HG02588 (cell line): ENCODE measurements at regions not wholly inside any gene's neighbourhood (a gene's known extent, or its start where the extent isn't known, plus 50 kb on each side); places are given as distances from the start of the nearest gene placed in this dataset.
"Not testable (repeated sequence)": the region's sequence is repeated elsewhere in the genome, so short reads cannot be mapped to it uniquely, and the experiment has no call there.

Experiments
- ATAC-seq: cut with Tn5 transposase; IDR thresholded peaks from one replicate; pipeline ENCODE4 v1.9.1; 2021; ENCODE audit warnings: mild to moderate bottlenecking, moderate library complexity; ENCODE audit not compliant: unreplicated experiment

DNA sequence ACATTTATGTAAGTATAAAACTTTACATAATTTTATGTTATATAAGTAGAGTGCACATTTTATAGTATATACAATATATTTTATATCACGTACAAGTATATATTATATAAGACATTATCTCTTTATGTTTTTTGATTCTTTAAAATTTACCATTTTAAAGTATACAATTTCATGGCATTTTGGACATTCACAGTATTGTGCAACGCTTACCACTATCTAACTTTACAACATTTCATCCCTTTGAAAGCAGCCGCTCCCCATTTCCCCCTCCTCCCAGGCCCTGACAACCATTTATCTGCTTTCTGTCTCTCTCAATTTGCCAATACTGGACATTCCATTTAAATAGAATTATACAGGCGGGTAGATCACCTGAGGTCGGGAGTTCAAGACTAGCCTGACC is 512.5 kb downstream of the TSN start:
- no peak for ATAC-seq

- ATAC-seq: no peak
Measured at GRCh38 chr2:122273785-122274419, 518.5 kb downstream of the TSN start.

GRCh38 chr2:122277956-122278355 is 522.5 kb downstream of the TSN start:
- ATAC-seq: no peak

DNA sequence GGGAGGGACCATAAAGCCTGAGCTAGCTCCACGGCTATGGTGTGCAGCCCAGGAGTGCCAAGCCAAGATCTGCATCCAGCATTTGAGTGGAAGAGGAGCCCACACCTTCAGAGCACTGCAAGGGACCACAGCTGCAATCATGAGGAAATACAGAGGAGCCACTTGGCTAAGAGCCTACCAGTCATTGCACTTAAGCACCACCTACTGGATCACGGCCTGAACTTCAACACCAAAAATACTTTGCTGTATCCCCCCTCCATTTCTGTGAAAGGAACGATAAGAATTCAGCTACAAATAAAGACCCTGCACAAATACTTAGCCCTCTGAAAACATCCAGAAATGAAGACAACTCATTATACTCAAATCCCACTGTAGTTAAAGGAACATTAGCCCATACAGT is 545.3 kb downstream of the TSN start:
- no peak for ATAC-seq

DNA sequence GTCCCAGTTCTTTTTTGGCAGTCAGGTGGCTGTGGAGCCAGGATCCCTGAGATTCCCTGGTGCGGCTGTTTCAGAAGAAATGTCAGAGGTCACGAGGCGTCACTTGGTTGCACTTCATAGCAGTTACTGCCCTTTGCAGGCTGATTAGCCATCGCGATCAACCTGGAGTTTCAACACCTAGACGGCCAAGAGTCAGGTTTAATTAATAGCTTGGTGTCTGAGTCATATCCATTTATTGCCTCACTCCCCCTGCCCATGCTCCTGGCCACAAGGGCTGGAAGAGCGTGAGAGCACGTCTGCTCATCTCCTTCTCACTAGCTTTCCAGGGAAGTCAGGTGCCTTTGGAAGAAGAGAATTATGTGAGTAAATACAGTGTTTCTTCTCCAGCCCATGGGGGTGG is 552.3 kb downstream of the TSN start:
- no peak for ATAC-seq

- no peak for ATAC-seq
Measured at GRCh38 chr2:122315306-122315705, 559.9 kb downstream of the TSN start.

DNA sequence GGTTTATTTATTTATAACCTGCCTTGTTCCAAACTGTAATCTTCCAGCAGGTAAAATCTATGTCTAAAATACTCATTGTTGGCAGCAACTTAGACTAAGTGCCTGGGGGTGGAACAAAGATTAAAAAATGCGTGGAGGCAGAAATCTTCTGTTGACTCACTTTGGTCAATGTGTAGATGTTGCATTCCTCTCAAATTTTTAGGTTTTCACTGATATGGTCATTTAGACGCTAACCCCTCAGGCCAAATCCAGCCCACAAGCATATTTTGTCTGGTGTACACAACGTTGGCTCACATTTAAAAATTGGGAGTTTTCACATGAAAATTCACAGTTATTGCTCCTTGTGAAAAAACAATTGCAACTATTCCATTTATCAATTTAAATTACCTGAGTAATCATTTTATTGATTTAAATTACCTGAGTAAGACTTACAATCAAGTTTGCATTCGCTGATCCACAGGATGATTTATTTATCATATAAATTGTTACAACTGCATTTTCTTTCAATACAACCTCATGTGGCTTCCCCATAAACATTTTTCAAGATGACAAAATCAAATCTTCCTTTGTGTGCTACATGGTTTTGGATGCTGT is 564.2 kb downstream of the TSN start:
- no peak for ATAC-seq

DNA sequence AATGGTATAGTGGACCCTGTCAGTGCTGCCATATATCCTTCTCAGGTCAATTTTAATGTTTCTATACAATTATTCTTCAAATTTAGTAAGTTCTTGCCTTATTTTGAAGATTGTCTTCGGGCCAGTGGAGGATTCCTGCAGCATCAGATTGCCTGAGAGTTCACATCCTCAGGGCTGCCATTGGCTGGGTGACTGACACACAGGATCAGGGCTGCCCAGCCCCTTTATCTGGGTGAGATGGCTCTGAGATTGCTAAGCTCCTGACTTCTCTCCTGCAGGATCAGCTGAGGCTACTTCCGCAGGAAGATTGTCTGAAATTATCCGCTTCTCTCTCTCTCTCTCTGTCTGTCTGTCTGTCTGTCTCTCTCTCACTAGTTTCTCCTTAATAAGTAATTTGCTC is 567.4 kb downstream of the TSN start:
- ATAC-seq: no peak

- ATAC-seq: peak; percentile 58
Measured at GRCh38 chr2:122323927-122324326, 568.5 kb downstream of the TSN start.

DNA sequence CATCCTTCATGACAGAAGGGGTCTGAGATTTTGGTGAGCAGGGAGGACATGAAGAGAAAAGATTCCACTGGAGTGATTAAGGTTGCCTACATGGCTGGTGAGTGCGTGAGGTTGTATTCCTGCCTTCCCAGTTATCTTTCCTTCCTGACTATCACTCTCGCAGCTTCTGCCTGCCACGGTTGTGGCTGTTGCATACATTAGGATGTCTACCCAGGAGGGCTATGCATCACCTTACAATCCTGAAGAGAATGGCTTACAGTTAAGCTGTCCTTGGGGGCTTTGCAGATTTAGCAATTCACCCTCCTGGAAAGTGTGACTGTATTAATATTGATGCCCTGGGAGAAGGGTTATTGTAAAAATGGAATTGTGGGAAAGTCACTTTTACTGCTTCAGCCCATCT is 571.0 kb downstream of the TSN start:
- ATAC-seq: no peak

DNA sequence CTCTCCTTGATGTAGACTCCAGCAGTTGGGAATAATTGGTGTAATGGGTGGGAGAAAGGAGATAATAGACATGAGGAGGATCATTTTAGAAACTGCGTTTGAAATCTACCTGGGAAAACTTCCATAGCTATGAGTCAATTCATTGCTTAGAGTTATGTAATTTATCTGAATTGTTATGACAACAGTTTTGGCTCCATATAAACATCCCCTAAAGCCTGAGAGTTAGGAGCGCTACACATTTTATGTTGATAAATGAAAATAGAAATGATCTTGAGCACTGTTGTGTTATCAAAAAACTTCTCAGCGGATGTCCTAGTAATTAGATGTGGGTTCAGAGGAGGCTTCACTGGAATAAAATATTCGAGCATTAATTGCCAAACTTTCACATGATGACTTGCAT is 573.4 kb downstream of the TSN start:
- ATAC-seq: no peak

- no peak for ATAC-seq
Measured at GRCh38 chr2:122329278-122329677, 573.8 kb downstream of the TSN start.

DNA sequence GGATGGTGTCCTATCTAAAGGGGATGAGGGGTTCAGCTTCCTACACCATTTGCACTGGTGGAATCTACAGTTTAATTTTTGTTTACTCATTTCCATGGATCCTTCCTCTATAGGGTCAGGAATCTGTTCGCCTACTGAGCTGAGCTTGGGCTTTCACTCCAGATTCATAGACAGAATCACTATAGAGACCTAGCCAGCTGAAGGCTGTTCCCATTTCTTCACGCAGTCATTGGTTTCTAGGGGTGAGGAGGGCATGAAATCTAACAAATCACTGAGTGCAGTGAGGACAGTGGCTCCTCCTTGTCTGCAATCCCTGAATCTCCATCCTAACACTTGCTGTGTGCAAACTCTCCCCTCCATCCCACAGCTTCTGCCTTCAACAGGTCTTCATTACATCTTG is 578.5 kb downstream of the TSN start:
- ATAC-seq: no peak

DNA sequence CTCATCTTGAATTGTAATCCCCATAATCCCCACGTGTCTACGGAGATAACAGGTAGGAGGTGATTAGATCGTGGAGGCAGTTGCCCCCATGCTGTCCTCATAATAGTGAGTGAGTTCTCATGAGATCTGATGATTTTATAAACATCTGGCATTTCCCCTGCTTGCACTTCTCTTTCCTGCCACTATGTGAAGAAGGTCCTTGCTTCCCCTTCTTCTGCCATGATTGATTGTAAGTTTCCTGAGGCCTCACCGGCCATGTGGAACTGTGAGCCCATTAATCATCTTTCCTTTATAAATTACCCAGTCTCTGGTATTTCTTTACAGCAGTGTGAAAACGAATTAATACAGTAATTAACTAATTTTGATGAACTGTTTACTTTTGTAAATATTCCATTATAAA is 582.5 kb downstream of the TSN start:
- no peak for ATAC-seq

- ATAC-seq: peak; percentile 94
Measured at GRCh38 chr2:122340246-122340645, 584.8 kb downstream of the TSN start.

- ATAC-seq: peak; percentile 36
Measured at GRCh38 chr2:122341007-122341406, 585.6 kb downstream of the TSN start.

- ATAC-seq: not testable (repeated sequence)
Measured at GRCh38 chr2:122352151-122352550, 596.7 kb downstream of the TSN start.

- no peak for ATAC-seq
Measured at GRCh38 chr2:122357998-122358397, 602.5 kb downstream of the TSN start.

GRCh38 chr2:122358729-122359128 is 603.3 kb downstream of the TSN start:
- no peak for ATAC-seq

- ATAC-seq: no peak
Measured at GRCh38 chr2:122363885-122364284, 608.4 kb downstream of the TSN start.

GRCh38 chr2:122366427-122366826 is 611.0 kb downstream of the TSN start:
- no peak for ATAC-seq

- ATAC-seq: no peak
Measured at GRCh38 chr2:122366969-122367645, 611.7 kb downstream of the TSN start.

DNA sequence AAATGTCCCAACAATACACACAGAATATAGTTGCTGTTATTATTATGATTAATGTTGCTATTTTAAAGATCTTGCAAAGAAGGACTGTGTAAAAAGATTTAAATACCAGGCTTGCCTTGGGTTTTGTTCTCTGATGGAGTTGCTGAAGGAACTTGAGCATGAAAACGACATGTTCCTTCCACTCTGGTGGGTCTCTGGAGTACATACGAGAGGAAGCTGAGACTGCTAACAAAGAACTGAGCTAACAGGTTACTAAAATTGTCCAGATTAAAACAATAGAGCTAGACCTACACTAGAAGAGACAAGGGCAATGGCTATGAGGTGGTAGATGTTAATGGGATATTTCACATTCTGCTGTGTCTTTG is 612.2 kb downstream of the TSN start:
- ATAC-seq: no peak
